Adipocyte (in vitro differentiated cells): ENCODE measurements at regions not wholly inside any gene's neighbourhood (a gene's known extent, or its start where the extent isn't known, plus 50 kb on each side); places are given as distances from the start of the nearest gene placed in this dataset.
A peak's percentile ranks its signal among the peaks of the same experiment; 100 is the strongest.
"Not testable (repeated sequence)": the region's sequence is repeated elsewhere in the genome, so short reads cannot be mapped to it uniquely, and the experiment has no call there.

Experiments used
- DNase-seq: peaks from one replicate; pipeline ENCODE4 v3.0.0-alpha.2; 2015; ENCODE audit warnings: low read depth
- H3K27me3 ChIP-seq: replicated peaks from 2 replicates; pipeline ENCODE4 v1.7.0; 2013; ENCODE audit warnings: mild to moderate bottlenecking, low read length, moderate library complexity; ENCODE audit not compliant: control insufficient read depth, insufficient read depth
- H3K36me3 ChIP-seq: 2 replicates; pipeline ENCODE4 v1.7.0; 2013; ENCODE audit warnings: low read length, mild to moderate bottlenecking, moderate library complexity; ENCODE audit not compliant: control insufficient read depth, insufficient read depth, severe bottlenecking
- H3K4me1 ChIP-seq: 2 replicates; pipeline ENCODE4 v1.7.0; 2013; ENCODE audit warnings: mild to moderate bottlenecking, low read length, moderate library complexity; ENCODE audit not compliant: control insufficient read depth, insufficient read depth
- H3K4me3 ChIP-seq: 2 replicates; pipeline ENCODE4 v1.7.0; 2013; ENCODE audit warnings: mild to moderate bottlenecking, low read length, moderate library complexity
- H3K9ac ChIP-seq: 2 replicates; pipeline ENCODE4 v1.7.0; 2013; ENCODE audit warnings: mild to moderate bottlenecking, low read length, moderate library complexity
- H3K9me3 ChIP-seq: 2 replicates; pipeline ENCODE4 v1.7.0; 2013; ENCODE audit warnings: mild to moderate bottlenecking, low read length, moderate library complexity; ENCODE audit not compliant: control insufficient read depth

GRCh38 chr6:81344026-81344425 is 408.5 kb downstream of the TENT5A start:
- not testable (repeated sequence) for H3K4me1 ChIP-seq, DNase-seq, H3K36me3 ChIP-seq

DNA sequence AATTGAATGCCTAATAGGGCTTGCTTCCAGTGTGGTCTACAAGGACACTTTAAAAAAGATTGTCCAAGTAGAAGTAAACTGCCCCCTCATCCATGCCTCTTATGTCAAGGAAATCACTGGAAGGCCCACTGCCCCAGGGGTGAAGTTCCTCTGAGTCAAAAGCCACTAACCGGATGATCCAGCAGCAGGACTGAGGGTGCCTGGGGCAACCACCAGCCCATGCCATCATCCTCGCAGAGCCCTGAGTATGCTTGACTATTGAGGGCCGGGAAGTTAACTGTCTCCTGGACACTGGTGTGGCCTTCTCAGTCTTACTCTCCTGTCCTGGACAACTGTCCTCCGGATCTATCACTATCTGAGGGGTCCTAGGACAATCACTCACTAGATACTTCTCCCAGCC is 411.5 kb downstream of the TENT5A start:
- Histone ChIP-seq H3K4me1 (no peaks in the 10 kb centered on the region), H3K9ac (no peak overlapping the region), H3K4me3 (no peak overlapping the region), H3K9me3 (no peaks in the 10 kb centered on the region), H3K27me3 (no peaks in the 10 kb centered on the region), H3K36me3 (no peaks in the 10 kb centered on the region)
- DNase-seq, result no peak

More at GRCh38 chr6:81344026-81344425, 408.5 kb downstream of the TENT5A start:
- H3K9ac ChIP-seq, H3K27me3 ChIP-seq, H3K4me3 ChIP-seq, H3K9me3 ChIP-seq: not testable (repeated sequence)

- no peak for DNase-seq
- Histone ChIP-seq H3K36me3 (no peaks in the 10 kb centered on the region), H3K9ac (no peak overlapping the region), H3K4me1 (peaks cover 14% of the 10 kb centered on the region), H3K4me3 (no peak overlapping the region), H3K9me3 (no peaks in the 10 kb centered on the region), H3K27me3 (no peaks in the 10 kb centered on the region)
These were observed 421.0 kb downstream of the TENT5A start for GRCh38 chr6:81331526-81331925.

DNA sequence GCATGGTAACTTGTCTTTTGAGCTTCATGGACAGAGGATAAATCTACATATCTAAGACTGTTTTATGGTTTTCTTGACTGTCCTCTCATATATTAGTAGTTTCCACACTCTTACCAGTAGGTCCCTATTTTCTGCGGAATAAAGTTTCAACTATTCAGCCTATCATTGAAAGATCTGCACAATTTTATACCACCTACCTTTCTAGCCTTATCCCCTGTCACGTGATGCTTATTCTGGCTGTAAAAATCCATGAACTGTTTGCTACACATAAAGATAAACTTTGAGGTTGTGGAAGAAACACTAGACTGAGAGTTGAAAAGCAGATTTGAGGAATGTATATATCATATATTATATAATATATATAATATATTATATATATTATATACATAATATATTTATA is 423.8 kb downstream of the TENT5A start:
- H3K36me3 ChIP-seq, result no peaks in the 10 kb centered on the region
- H3K27me3 ChIP-seq, result no peaks in the 10 kb centered on the region
- no peaks in the 10 kb centered on the region for H3K9me3 ChIP-seq
- DNase-seq, result no peak
- no peak overlapping the region for H3K9ac ChIP-seq
- H3K4me3 ChIP-seq, result no peak overlapping the region
- H3K4me1 ChIP-seq, result peaks cover 14% of the 10 kb centered on the region

- H3K9ac ChIP-seq, result no peak overlapping the region
- H3K4me1 ChIP-seq, result peaks cover 14% of the 10 kb centered on the region
- no peaks in the 10 kb centered on the region for H3K9me3 ChIP-seq
- peak; percentile 34 for DNase-seq
- H3K4me3 ChIP-seq, result peak overlapping the region; percentile 52
- H3K36me3 ChIP-seq, result no peaks in the 10 kb centered on the region
- no peaks in the 10 kb centered on the region for H3K27me3 ChIP-seq
These were observed 425.5 kb downstream of the TENT5A start for GRCh38 chr6:81326881-81327561.

GRCh38 chr6:81309811-81310210 is 442.7 kb downstream of the TENT5A start:
- Histone ChIP-seq H3K9ac (no peak overlapping the region), H3K4me1 (peaks cover 29% of the 10 kb centered on the region), H3K36me3 (no peaks in the 10 kb centered on the region), H3K27me3 (no peaks in the 10 kb centered on the region), H3K4me3 (no peak overlapping the region), H3K9me3 (peaks cover 20% of the 10 kb centered on the region)
- DNase-seq, result no peak

DNA sequence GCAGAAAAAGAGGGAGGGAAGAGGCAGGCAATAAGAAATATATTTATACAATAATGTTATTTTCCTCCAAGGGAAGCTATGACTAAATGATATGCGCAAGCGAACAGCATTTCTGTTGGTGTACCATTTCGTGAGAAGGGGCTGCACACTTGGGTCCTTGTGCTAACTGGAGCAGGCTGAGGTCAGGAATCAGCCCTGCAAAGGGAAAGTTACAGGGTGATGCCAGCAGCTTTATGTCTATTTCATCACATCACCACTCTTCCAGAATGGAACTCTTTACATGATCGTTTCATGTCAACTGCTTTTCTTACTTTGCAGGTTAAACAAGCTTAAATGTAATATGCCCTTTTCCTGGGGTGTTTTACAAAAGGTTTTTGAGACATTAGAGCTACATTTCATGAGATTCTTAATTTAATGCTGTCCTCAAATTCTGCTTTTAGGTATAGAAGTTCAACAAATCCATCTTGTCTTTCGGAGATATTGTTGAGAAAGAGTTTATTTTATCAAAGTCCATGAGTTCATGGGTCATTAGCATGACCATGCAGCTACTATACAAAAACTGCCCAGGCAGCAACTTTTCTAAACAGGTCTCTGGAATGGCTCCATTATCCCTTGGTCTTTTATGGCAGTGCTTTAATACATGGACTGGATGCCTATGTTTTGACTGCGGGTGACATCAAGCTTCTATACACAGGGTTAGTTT is 443.8 kb downstream of the TENT5A start:
- Histone ChIP-seq H3K27me3 (no peaks in the 10 kb centered on the region), H3K9me3 (peaks cover 9% of the 10 kb centered on the region), H3K36me3 (no peaks in the 10 kb centered on the region), H3K9ac (no peak overlapping the region), H3K4me1 (peaks cover 32% of the 10 kb centered on the region), H3K4me3 (no peak overlapping the region)
- DNase-seq, result no peak

DNA sequence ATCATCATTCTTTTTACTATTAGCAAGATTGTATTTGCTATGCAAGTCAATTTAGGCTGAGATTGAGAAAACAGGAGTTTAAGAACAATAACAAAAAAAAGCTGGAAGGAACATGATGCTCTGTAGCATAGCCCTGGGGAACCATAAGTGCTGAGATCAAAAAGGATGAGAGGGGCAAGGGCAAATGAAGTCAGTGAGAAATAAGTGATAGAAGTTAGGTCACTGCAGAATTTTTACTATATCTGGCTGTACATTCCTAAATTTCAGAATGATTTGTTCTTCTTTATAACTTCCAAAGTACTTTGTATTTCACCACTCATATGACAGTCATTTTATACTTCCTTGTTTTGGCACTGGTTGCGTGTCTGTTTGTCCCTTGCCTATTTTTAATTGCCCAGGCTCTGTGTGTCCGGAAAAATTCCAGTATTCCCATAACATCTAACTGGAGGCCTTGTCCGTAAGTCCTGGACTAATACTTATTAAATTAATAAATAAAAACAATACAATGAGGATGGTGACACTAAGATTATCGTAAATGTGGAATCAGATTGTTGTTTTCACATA is 444.7 kb downstream of the TENT5A start:
- DNase-seq, result no peak
- peaks cover 32% of the 10 kb centered on the region for H3K4me1 ChIP-seq
- H3K9ac ChIP-seq, result no peak overlapping the region
- H3K36me3 ChIP-seq, result no peaks in the 10 kb centered on the region
- no peak overlapping the region for H3K4me3 ChIP-seq
- no peaks in the 10 kb centered on the region for H3K9me3 ChIP-seq
- H3K27me3 ChIP-seq, result no peaks in the 10 kb centered on the region

- Histone ChIP-seq H3K9ac (no peak overlapping the region), H3K27me3 (no peaks in the 10 kb centered on the region), H3K9me3 (no peaks in the 10 kb centered on the region), H3K4me3 (no peak overlapping the region), H3K4me1 (peaks cover 32% of the 10 kb centered on the region), H3K36me3 (no peaks in the 10 kb centered on the region)
- DNase-seq, result peak; percentile 31
These were observed 448.0 kb downstream of the TENT5A start for GRCh38 chr6:81304466-81304865.

GRCh38 chr6:81300961-81301360 is 451.5 kb downstream of the TENT5A start:
- no peak for DNase-seq
- Histone ChIP-seq H3K27me3 (no peaks in the 10 kb centered on the region), H3K36me3 (no peaks in the 10 kb centered on the region), H3K9ac (no peak overlapping the region), H3K9me3 (no peaks in the 10 kb centered on the region), H3K4me1 (peaks cover 10% of the 10 kb centered on the region), H3K4me3 (no peak overlapping the region)

- H3K4me1 ChIP-seq, result no peaks in the 10 kb centered on the region
- no peaks in the 10 kb centered on the region for H3K27me3 ChIP-seq
- no peak overlapping the region for H3K9ac ChIP-seq
- DNase-seq, result no peak
- no peaks in the 10 kb centered on the region for H3K9me3 ChIP-seq
- no peaks in the 10 kb centered on the region for H3K36me3 ChIP-seq
- H3K4me3 ChIP-seq, result no peak overlapping the region
These were observed 453.7 kb downstream of the TENT5A start for GRCh38 chr6:81298751-81299150.
